ENCODE measurements at regions not wholly inside any gene's neighbourhood (a gene's known extent, or its start where the extent isn't known, plus 50 kb on each side); places are given as distances from the start of the nearest gene placed in this dataset.

DNA sequence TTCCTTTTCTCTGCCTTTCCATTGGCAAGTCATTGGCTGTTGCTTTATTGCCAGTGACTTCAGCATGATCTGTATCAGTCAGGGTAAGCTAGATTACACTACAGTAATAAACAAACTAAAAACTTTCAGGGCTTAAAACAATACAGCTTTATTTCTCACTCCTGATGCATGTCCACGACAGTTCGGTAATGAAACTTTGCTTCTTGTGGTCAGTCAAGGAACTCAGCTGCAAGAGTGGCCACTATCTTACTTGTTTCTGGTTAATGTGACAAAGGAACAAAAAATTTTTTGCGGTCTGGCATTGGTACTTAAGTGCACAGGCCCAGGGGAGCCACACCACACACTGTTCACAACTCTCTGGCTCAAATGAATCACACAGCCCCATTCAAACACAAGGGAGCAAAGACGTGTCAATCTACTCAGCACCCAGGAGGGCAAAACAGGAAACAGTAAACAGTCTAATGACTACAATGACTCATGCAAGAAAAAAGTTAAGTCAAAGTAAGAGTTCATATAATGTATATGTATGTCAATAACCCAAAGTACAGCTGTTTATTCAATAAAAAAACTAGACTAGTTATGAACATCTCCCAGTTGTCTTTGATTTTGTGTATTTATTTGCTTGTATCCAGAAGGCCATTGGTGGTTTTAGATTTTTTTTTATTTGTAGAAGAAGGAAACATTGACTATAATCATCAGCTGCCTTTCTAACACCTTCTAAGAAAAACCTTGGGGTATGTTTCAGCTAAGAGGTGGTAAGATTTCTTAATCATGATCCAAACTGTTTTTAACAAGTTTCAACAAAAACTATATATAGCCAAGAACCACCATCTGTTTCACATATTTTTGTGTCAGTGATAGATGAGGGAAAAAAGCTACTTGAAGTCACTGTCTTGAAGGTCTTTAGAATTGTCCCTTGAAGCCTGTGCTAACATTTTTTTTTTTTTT is 134.4 kb upstream of the FAM3C start:
- no peak for TF ChIP-seq POLR2A (IDR thresholded peaks at IDR 0.05)
- TF ChIP-seq CTCF (IDR thresholded peaks at IDR 0.05): no peak
